Astrocyte of the spinal cord (primary cell): ENCODE measurements at regions not wholly inside any gene's neighbourhood (a gene's known extent, or its start where the extent isn't known, plus 50 kb on each side); places are given as distances from the start of the nearest gene placed in this dataset.

Source experiments
- DNase-seq: peaks from one replicate; pipeline ENCODE4 v3.0.0; 2011; ENCODE audit warnings: low read depth, low spot score
- H3K4me3 ChIP-seq: 2 replicates; pipeline ENCODE4 v1.5.1; 2011; ENCODE audit warnings: low read depth, mild to moderate bottlenecking, low read length, moderate library complexity
- CTCF ChIP-seq: IDR thresholded peaks from 2 replicates; pipeline ENCODE4 v1.5.1; 2012; ENCODE audit warnings: low read depth, mild to moderate bottlenecking, low read length, inconsistent platforms
- in situ Hi-C: cut with HindIII; loops from 2 replicates; pipeline ENCODE4 v1.10.0; 2017; ENCODE audit warnings: low sequenced_read_pairs

- no peak for DNase-seq
- TF ChIP-seq CTCF, result no peak
- in situ Hi-C loops, result no loop called here
- H3K4me3 ChIP-seq, result no peak overlapping the region
Measured at GRCh38 chr4:85067342-85067741, 100.9 kb upstream of the WDFY3 start.

GRCh38 chr4:85078016-85078415 is 111.5 kb upstream of the WDFY3 start:
- TF ChIP-seq CTCF, result no peak
- in situ Hi-C loops, result no loop called here
- no peak overlapping the region for H3K4me3 ChIP-seq
- DNase-seq, result no peak

GRCh38 chr4:85081196-85081595 is 114.7 kb upstream of the WDFY3 start:
- in situ Hi-C loops, result no loop called here
- H3K4me3 ChIP-seq, result no peak overlapping the region
- TF ChIP-seq CTCF, result no peak

GRCh38 chr4:85084371-85085094 is 118.0 kb upstream of the WDFY3 start:
- no peak overlapping the region for H3K4me3 ChIP-seq
- peak; percentile 83 for DNase-seq
- TF ChIP-seq CTCF, result peak; percentile 78
- in situ Hi-C loops, result no loop called here

More at GRCh38 chr4:85081196-85081595, 114.7 kb upstream of the WDFY3 start:
- DNase-seq, result no peak

GRCh38 chr4:85086721-85087120 is 120.2 kb upstream of the WDFY3 start:
- no peak for TF ChIP-seq CTCF
- H3K4me3 ChIP-seq, result no peak overlapping the region
- DNase-seq, result no peak
- in situ Hi-C loops, result no loop called here

- no peak for DNase-seq
- H3K4me3 ChIP-seq, result no peak overlapping the region
- TF ChIP-seq CTCF, result no peak
- in situ Hi-C loops, result no loop called here
Measured at GRCh38 chr4:85092536-85092935, 126.0 kb upstream of the WDFY3 start.
